ENCODE measurements at regions not wholly inside any gene's neighbourhood (a gene's known extent, or its start where the extent isn't known, plus 50 kb on each side); places are given as distances from the start of the nearest gene placed in this dataset.

- no peak for TF ChIP-seq CTCF (IDR thresholded peaks at IDR 0.05)
- no peak for TF ChIP-seq POLR2A (IDR thresholded peaks at IDR 0.05)
- no peak for TF ChIP-seq POLR2AphosphoS5 (IDR thresholded peaks at IDR 0.05; ENCODE audit: insufficient read depth in 1 of 2, low read depth in 1 of 2)
Measured at GRCh38 chr13:105814902-105815250, 720.6 kb downstream of the EFNB2 start.

Measured in vagina (tissue), 2 donors.